ENCODE measurements at regions not wholly inside any gene's neighbourhood (a gene's known extent, or its start where the extent isn't known, plus 50 kb on each side); places are given as distances from the start of the nearest gene placed in this dataset.

DNA sequence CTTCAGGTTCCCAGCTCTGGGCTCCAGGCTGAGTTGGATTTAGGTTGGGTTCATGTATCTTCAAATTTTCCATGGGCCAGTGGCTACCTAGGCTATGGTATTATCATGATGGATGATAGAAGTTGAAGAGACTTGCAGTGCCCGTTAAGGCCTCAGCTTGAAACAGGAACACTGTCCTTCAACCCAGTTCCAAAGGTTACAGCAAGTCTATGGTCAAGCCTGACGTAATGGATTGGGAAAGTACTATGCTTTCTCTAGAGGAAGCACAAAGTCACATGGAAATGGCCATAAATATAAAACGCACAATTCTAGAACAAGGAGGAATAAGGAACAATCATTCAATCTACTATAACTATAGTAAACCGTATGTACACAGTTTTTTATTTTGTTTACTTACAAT lies 593.2 kb downstream of the ZEB2 start:
- no peak for TF ChIP-seq POLR2A (IDR thresholded peaks at IDR 0.05)
- TF ChIP-seq, protein P1, sequence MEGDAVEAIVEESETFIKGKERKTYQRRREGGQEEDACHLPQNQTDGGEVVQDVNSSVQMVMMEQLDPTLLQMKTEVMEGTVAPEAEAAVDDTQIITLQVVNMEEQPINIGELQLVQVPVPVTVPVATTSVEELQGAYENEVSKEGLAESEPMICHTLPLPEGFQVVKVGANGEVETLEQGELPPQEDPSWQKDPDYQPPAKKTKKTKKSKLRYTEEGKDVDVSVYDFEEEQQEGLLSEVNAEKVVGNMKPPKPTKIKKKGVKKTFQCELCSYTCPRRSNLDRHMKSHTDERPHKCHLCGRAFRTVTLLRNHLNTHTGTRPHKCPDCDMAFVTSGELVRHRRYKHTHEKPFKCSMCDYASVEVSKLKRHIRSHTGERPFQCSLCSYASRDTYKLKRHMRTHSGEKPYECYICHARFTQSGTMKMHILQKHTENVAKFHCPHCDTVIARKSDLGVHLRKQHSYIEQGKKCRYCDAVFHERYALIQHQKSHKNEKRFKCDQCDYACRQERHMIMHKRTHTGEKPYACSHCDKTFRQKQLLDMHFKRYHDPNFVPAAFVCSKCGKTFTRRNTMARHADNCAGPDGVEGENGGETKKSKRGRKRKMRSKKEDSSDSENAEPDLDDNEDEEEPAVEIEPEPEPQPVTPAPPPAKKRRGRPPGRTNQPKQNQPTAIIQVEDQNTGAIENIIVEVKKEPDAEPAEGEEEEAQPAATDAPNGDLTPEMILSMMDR (IDR thresholded peaks at IDR 0.05) = no peak
